Omental fat pad (tissue), 3 donors: ENCODE measurements at regions not wholly inside any gene's neighbourhood (a gene's known extent, or its start where the extent isn't known, plus 50 kb on each side); places are given as distances from the start of the nearest gene placed in this dataset.

ENCODE experiments used
- ATAC-seq: fragments of 150-250 bp; one replicate; pipeline ENCODE4 v1.9.1; 2016; ENCODE audit warnings: mild to moderate bottlenecking, moderate library complexity; ENCODE audit not compliant: low FRiP score
- DNase-seq: peaks from one replicate; pipeline ENCODE4 v3.0.0-alpha.2; 2019; ENCODE audit warnings: low spot score
- CTCF ChIP-seq, 3 donors: fragments of 450-650 bp; IDR thresholded peaks; one replicate each; pipeline ENCODE4 v1.5.1; 2016 to 2017; ENCODE audit warnings: antibody characterized with exemption in 3 of 3, mild to moderate bottlenecking in 3 of 3, moderate library complexity in 2 of 3

- DNase-seq (no peak), ATAC-seq (no peak)
- TF ChIP-seq CTCF (IDR thresholded peaks at IDR 0.05), result no peak
These were observed 300.7 kb downstream of the KLF12 start for GRCh38 chr13:73833325-73834070.

- ATAC-seq (no peak), DNase-seq (no peak)
- no peak for TF ChIP-seq CTCF (IDR thresholded peaks at IDR 0.05)
These were observed 301.4 kb downstream of the KLF12 start for GRCh38 chr13:73832825-73833224.

- DNase-seq (no peak), ATAC-seq (no peak)
- TF ChIP-seq CTCF (IDR thresholded peaks at IDR 0.05), result no peak
These were observed 302.0 kb downstream of the KLF12 start for GRCh38 chr13:73832128-73832588.

- ATAC-seq (no peak), DNase-seq (no peak)
- TF ChIP-seq CTCF (IDR thresholded peaks at IDR 0.05), result no peak
These were observed 304.8 kb downstream of the KLF12 start for GRCh38 chr13:73829416-73829815.

- DNase-seq (no peak), ATAC-seq (no peak)
- TF ChIP-seq CTCF (IDR thresholded peaks at IDR 0.05), result no peak
These were observed 305.4 kb downstream of the KLF12 start for GRCh38 chr13:73828811-73829210.

GRCh38 chr13:73827434-73827833 lies 306.8 kb downstream of the KLF12 start:
- TF ChIP-seq CTCF (IDR thresholded peaks at IDR 0.05), result no peak
- ATAC-seq (no peak), DNase-seq (no peak)

GRCh38 chr13:73825143-73825542 lies 309.1 kb downstream of the KLF12 start:
- no peak for DNase-seq
- no peak for TF ChIP-seq CTCF (IDR thresholded peaks at IDR 0.05)
- ATAC-seq, result no peak
